Loucy (cell line): ENCODE measurements at regions not wholly inside any gene's neighbourhood (a gene's known extent, or its start where the extent isn't known, plus 50 kb on each side); places are given as distances from the start of the nearest gene placed in this dataset.

Experiments
- H2AFZ ChIP-seq: fragments of 200-600 bp; sonication (generic); 2 replicates; pipeline ENCODE4 v1.6.0; 2016; ENCODE audit warnings: antibody characterized with exemption, mild to moderate bottlenecking, low read length, moderate library complexity
- H3F3A ChIP-seq: fragments of 200-600 bp; 2 replicates; pipeline ENCODE4 v1.6.0; 2016; ENCODE audit warnings: antibody characterized with exemption, low read depth, mild to moderate bottlenecking
- H3K27me3 ChIP-seq: fragments of 200-600 bp; sonication (generic); 2 replicates; pipeline ENCODE4 v1.6.1; 2014; ENCODE audit warnings: low read length, mild to moderate bottlenecking; ENCODE audit not compliant: insufficient read depth, poor library complexity, severe bottlenecking
- H3K36me3 ChIP-seq: fragments of 200-600 bp; sonication (generic); 2 replicates; pipeline ENCODE4 v1.6.1; 2016; ENCODE audit warnings: low read length; ENCODE audit not compliant: insufficient read depth
- H3K4me1 ChIP-seq: fragments of 200-600 bp; sonication (generic); 2 replicates; pipeline ENCODE4 v1.5.1; 2014; ENCODE audit warnings: low read length, mild to moderate bottlenecking; ENCODE audit not compliant: insufficient read depth, poor library complexity, severe bottlenecking
- H3K4me2 ChIP-seq: fragments of 200-600 bp; sonication (generic); 2 replicates; pipeline ENCODE4 v1.6.0; 2014; ENCODE audit warnings: antibody characterized with exemption, low read length, low read depth, mild to moderate bottlenecking; ENCODE audit not compliant: poor library complexity, severe bottlenecking
- H3K4me3 ChIP-seq: fragments of 200-600 bp; sonication (generic); 2 replicates; pipeline ENCODE4 v1.5.1; 2014; ENCODE audit warnings: low read length, mild to moderate bottlenecking, mixed read lengths; ENCODE audit not compliant: poor library complexity, severe bottlenecking
- H3K79me2 ChIP-seq: fragments of 200-600 bp; sonication (generic); 2 replicates; pipeline ENCODE4 v1.6.1; 2014; ENCODE audit warnings: low read length; ENCODE audit not compliant: insufficient read depth
- H3K9ac ChIP-seq: fragments of 200-600 bp; sonication (generic); 2 replicates; pipeline ENCODE4 v1.6.0; 2014; ENCODE audit warnings: mild to moderate bottlenecking, low read depth, low read length, moderate library complexity; ENCODE audit not compliant: poor library complexity, severe bottlenecking
- H3K9me2 ChIP-seq: fragments of 200-600 bp; sonication (generic); replicated peaks from 2 replicates; pipeline ENCODE4 v1.6.1; 2016; ENCODE audit warnings: low read depth, low read length, mixed read lengths
- H3K9me3 ChIP-seq: fragments of 200-600 bp; sonication (generic); 2 replicates; pipeline ENCODE4 v1.6.1; 2014; ENCODE audit warnings: mild to moderate bottlenecking, antibody characterized with exemption, low read length, low read depth; ENCODE audit not compliant: insufficient read depth
- H4K20me1 ChIP-seq: fragments of 200-600 bp; sonication (generic); 2 replicates; pipeline ENCODE4 v1.6.0; 2014; ENCODE audit warnings: antibody characterized with exemption, low read length, mild to moderate bottlenecking; ENCODE audit not compliant: insufficient read depth, poor library complexity, severe bottlenecking
- CTCF ChIP-seq: fragments of 200-600 bp; sonication (generic); conservative IDR thresholded peaks from 2 replicates; pipeline ENCODE4 v1.5.1; 2014; ENCODE audit warnings: mild to moderate bottlenecking, antibody characterized with exemption, low read length
- EZH2phosphoT487 ChIP-seq: fragments of 200-600 bp; IDR thresholded peaks from 2 replicates; pipeline ENCODE4 v1.6.1; 2018; ENCODE audit warnings: antibody characterized with exemption, mild to moderate bottlenecking, moderate library complexity, borderline replicate concordance

DNA sequence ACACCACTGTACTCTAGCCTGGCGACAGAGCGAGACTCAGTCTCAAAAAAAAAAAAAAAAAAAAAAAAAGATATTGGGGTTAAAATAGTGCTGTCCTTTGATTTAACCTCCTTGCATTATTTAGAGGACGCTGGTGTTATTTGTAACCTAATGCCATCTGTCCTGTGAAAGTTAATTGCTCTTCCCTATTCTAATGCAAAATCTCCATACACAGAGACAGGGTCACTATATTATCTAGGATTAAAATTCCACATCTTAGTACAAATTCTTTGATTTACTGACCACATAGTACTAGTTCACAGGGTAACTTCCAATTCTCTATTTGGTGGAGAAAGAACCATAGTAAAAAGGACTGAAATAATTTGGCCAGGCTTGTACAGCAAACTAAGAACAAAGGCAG is 184.2 kb upstream of the STEAP4 start:
- H3K27me3 ChIP-seq, result no peaks in the 10 kb centered on the region
- H3K4me2 ChIP-seq, result no peak overlapping the region
- H4K20me1 ChIP-seq, result no peaks in the 10 kb centered on the region
- H3K9me2 ChIP-seq, result no peaks in the 10 kb centered on the region
- H3K9ac ChIP-seq, result no peak overlapping the region
- H2AFZ ChIP-seq, result no peak overlapping the region
- H3K36me3 ChIP-seq, result no peaks in the 10 kb centered on the region
- no peaks in the 10 kb centered on the region for H3F3A ChIP-seq
- H3K4me3 ChIP-seq, result no peak overlapping the region
- TF ChIP-seq CTCF (no peak), EZH2phosphoT487 (no peak)
- H3K79me2 ChIP-seq, result no peaks in the 10 kb centered on the region
- H3K9me3 ChIP-seq, result no peaks in the 10 kb centered on the region
- H3K4me1 ChIP-seq, result no peaks in the 10 kb centered on the region

- H3K79me2 ChIP-seq, result no peaks in the 10 kb centered on the region
- H3K4me2 ChIP-seq, result no peak overlapping the region
- H3K4me1 ChIP-seq, result no peaks in the 10 kb centered on the region
- H3K27me3 ChIP-seq, result no peaks in the 10 kb centered on the region
- H3K4me3 ChIP-seq, result no peak overlapping the region
- TF ChIP-seq CTCF (no peak), EZH2phosphoT487 (no peak)
- H3K9ac ChIP-seq, result no peak overlapping the region
- H4K20me1 ChIP-seq, result no peaks in the 10 kb centered on the region
- no peaks in the 10 kb centered on the region for H3K9me3 ChIP-seq
- no peaks in the 10 kb centered on the region for H3K36me3 ChIP-seq
- H3K9me2 ChIP-seq, result no peaks in the 10 kb centered on the region
- no peak overlapping the region for H2AFZ ChIP-seq
- no peaks in the 10 kb centered on the region for H3F3A ChIP-seq
These were observed 183.5 kb upstream of the STEAP4 start for GRCh38 chr7:88490161-88490560.

GRCh38 chr7:88485821-88486220 is 179.1 kb upstream of the STEAP4 start:
- no peak overlapping the region for H2AFZ ChIP-seq
- H3K27me3 ChIP-seq, result no peaks in the 10 kb centered on the region

More at GRCh38 chr7:88485821-88486220, 179.1 kb upstream of the STEAP4 start:
- Histone ChIP-seq H3K9me3 (no peaks in the 10 kb centered on the region), H3K36me3 (no peaks in the 10 kb centered on the region), H3K4me3 (no peak overlapping the region), H3K9me2 (no peaks in the 10 kb centered on the region), H3K79me2 (no peaks in the 10 kb centered on the region), H3K9ac (no peak overlapping the region), H4K20me1 (no peaks in the 10 kb centered on the region), H3F3A (no peaks in the 10 kb centered on the region), H3K4me2 (no peak overlapping the region), H3K4me1 (no peaks in the 10 kb centered on the region)
- TF ChIP-seq CTCF (no peak), EZH2phosphoT487 (no peak)
